Nephron (organoid): ENCODE measurements at regions not wholly inside any gene's neighbourhood (a gene's known extent, or its start where the extent isn't known, plus 50 kb on each side); places are given as distances from the start of the nearest gene placed in this dataset.

Experiments used
- H3K27ac Mint-ChIP-seq, 3 experiments: 2 replicates each; pipeline ENCODE4 v1.8.0; 2020; ENCODE audit warnings: mixed read lengths in 3 of 3, mild to moderate bottlenecking in 2 of 3, moderate library complexity in 1 of 3
- H3K27me3 Mint-ChIP-seq: 2 replicates; pipeline ENCODE4 v1.8.0; 2021; ENCODE audit warnings: low read depth, mild to moderate bottlenecking, moderate library complexity, mixed read lengths
- H3K36me3 Mint-ChIP-seq: 2 replicates; pipeline ENCODE4 v1.8.0; 2020; ENCODE audit warnings: low read depth, mixed read lengths
- H3K4me1 Mint-ChIP-seq: 2 replicates; pipeline ENCODE4 v1.8.0; 2020; ENCODE audit warnings: mixed read lengths
- H3K4me3 Mint-ChIP-seq, 3 experiments: 2 replicates each; pipeline ENCODE4 v1.8.0; 2020; ENCODE audit warnings: mild to moderate bottlenecking in 3 of 3, mixed read lengths in 3 of 3, moderate library complexity in 2 of 3
- H3K9me3 Mint-ChIP-seq: 2 replicates; pipeline ENCODE4 v1.8.0; 2020; ENCODE audit warnings: mixed read lengths
- CTCF ChIP-seq, 3 experiments: fragments of 200-600 bp; sonication (generic); IDR thresholded peaks; one replicate each; pipeline ENCODE4 v1.5.0; 2021; ENCODE audit warnings: antibody characterized with exemption in 3 of 3; ENCODE audit not compliant: unreplicated experiment in 3 of 3

GRCh38 chr7:41201021-41201420 is 501.9 kb downstream of the INHBA start:
- no peak overlapping the region for H3K4me3 Mint-ChIP-seq
- no peaks in the 10 kb centered on the region for H3K27me3 Mint-ChIP-seq
- no peaks in the 10 kb centered on the region for H3K4me1 Mint-ChIP-seq
- H3K36me3 Mint-ChIP-seq: no peaks in the 10 kb centered on the region
- no peak for TF ChIP-seq CTCF (IDR thresholded peaks at IDR 0.05; ENCODE audit: unreplicated experiment in 3 of 3)
- H3K27ac Mint-ChIP-seq: no peak overlapping the region
- H3K9me3 Mint-ChIP-seq: no peaks in the 10 kb centered on the region

GRCh38 chr7:41199136-41199535 is 503.8 kb downstream of the INHBA start:
- Mint-ChIP-seq H3K4me3 (no peak overlapping the region), H3K27ac (no peak overlapping the region), H3K9me3 (no peaks in the 10 kb centered on the region), H3K4me1 (no peaks in the 10 kb centered on the region), H3K27me3 (no peaks in the 10 kb centered on the region), H3K36me3 (no peaks in the 10 kb centered on the region)
- TF ChIP-seq CTCF (IDR thresholded peaks at IDR 0.05; ENCODE audit: unreplicated experiment in 3 of 3): no peak

- Mint-ChIP-seq H3K27ac (no peak overlapping the region), H3K36me3 (no peaks in the 10 kb centered on the region), H3K4me3 (no peak overlapping the region), H3K9me3 (no peaks in the 10 kb centered on the region), H3K27me3 (no peaks in the 10 kb centered on the region), H3K4me1 (no peaks in the 10 kb centered on the region)
- no peak for TF ChIP-seq CTCF (IDR thresholded peaks at IDR 0.05; ENCODE audit: unreplicated experiment in 3 of 3)
Measured at GRCh38 chr7:41198502-41198901, 504.4 kb downstream of the INHBA start.

GRCh38 chr7:41197769-41198168 is 505.1 kb downstream of the INHBA start:
- H3K4me1 Mint-ChIP-seq: no peaks in the 10 kb centered on the region
- H3K4me3 Mint-ChIP-seq: no peak overlapping the region
- TF ChIP-seq CTCF (IDR thresholded peaks at IDR 0.05; ENCODE audit: unreplicated experiment in 3 of 3): no peak
- H3K27me3 Mint-ChIP-seq: no peaks in the 10 kb centered on the region
- no peaks in the 10 kb centered on the region for H3K9me3 Mint-ChIP-seq
- H3K36me3 Mint-ChIP-seq: no peaks in the 10 kb centered on the region
- H3K27ac Mint-ChIP-seq: no peak overlapping the region

GRCh38 chr7:41193738-41194282 is 509.1 kb downstream of the INHBA start:
- Mint-ChIP-seq H3K27ac (no peak overlapping the region), H3K36me3 (no peaks in the 10 kb centered on the region), H3K4me1 (peaks cover 8% of the 10 kb centered on the region), H3K27me3 (no peaks in the 10 kb centered on the region), H3K9me3 (no peaks in the 10 kb centered on the region), H3K4me3 (no peak overlapping the region)
- no peak for TF ChIP-seq CTCF (IDR thresholded peaks at IDR 0.05; ENCODE audit: unreplicated experiment in 3 of 3)

- Mint-ChIP-seq H3K27ac (no peak overlapping the region), H3K4me3 (no peak overlapping the region), H3K4me1 (peaks cover 15% of the 10 kb centered on the region), H3K27me3 (no peaks in the 10 kb centered on the region), H3K9me3 (no peaks in the 10 kb centered on the region), H3K36me3 (no peaks in the 10 kb centered on the region)
- no peak for TF ChIP-seq CTCF (IDR thresholded peaks at IDR 0.05; ENCODE audit: unreplicated experiment in 3 of 3)
Measured at GRCh38 chr7:41190581-41190980, 512.3 kb downstream of the INHBA start.
